ELR (cell line): ENCODE measurements at regions not wholly inside any gene's neighbourhood (a gene's known extent, or its start where the extent isn't known, plus 50 kb on each side); places are given as distances from the start of the nearest gene placed in this dataset.
"Not testable (repeated sequence)": the region's sequence is repeated elsewhere in the genome, so short reads cannot be mapped to it uniquely, and the experiment has no call there.

Experiments used
- DNase-seq: peaks from one replicate; pipeline ENCODE4 v3.0.0-alpha.2; 2015; ENCODE audit warnings: low read depth

GRCh38 chr2:118464546-118465265, 376.4 kb downstream of the INSIG2 start:
- DNase-seq: no peak

GRCh38 chr2:118464046-118464445, 375.8 kb downstream of the INSIG2 start:
- DNase-seq: no peak

- no peak for DNase-seq
These were observed 372.2 kb downstream of the INSIG2 start for GRCh38 chr2:118460425-118460824.

GRCh38 chr2:118459426-118459825, 371.2 kb downstream of the INSIG2 start:
- DNase-seq: no peak

- DNase-seq: no peak
These were observed 369.7 kb downstream of the INSIG2 start for GRCh38 chr2:118457951-118458350.

- no peak for DNase-seq
These were observed 361.1 kb downstream of the INSIG2 start for GRCh38 chr2:118449401-118449800.

- peak; percentile 1 for DNase-seq
These were observed 355.3 kb downstream of the INSIG2 start for GRCh38 chr2:118443596-118443995.

GRCh38 chr2:118442996-118443553, 354.8 kb downstream of the INSIG2 start:
- DNase-seq: no peak

GRCh38 chr2:118442046-118442445, 353.8 kb downstream of the INSIG2 start:
- DNase-seq: no peak

GRCh38 chr2:118440404-118441098, 352.3 kb downstream of the INSIG2 start:
- DNase-seq: no peak

GRCh38 chr2:118437501-118437900, 349.2 kb downstream of the INSIG2 start:
- no peak for DNase-seq

- DNase-seq: no peak
These were observed 343.7 kb downstream of the INSIG2 start for GRCh38 chr2:118431997-118432396.

- no peak for DNase-seq
These were observed 343.3 kb downstream of the INSIG2 start for GRCh38 chr2:118431586-118431985.

- DNase-seq: no peak
These were observed 342.9 kb downstream of the INSIG2 start for GRCh38 chr2:118431165-118431517.

- no peak for DNase-seq
These were observed 342.4 kb downstream of the INSIG2 start for GRCh38 chr2:118430510-118431164.

GRCh38 chr2:118425191-118425590, 336.9 kb downstream of the INSIG2 start:
- DNase-seq: no peak

- DNase-seq: no peak
These were observed 335.5 kb downstream of the INSIG2 start for GRCh38 chr2:118423776-118424175.

GRCh38 chr2:118421648-118422047, 333.4 kb downstream of the INSIG2 start:
- no peak for DNase-seq

GRCh38 chr2:118417406-118418120, 329.3 kb downstream of the INSIG2 start:
- no peak for DNase-seq

- not testable (repeated sequence) for DNase-seq
These were observed 326.9 kb downstream of the INSIG2 start for GRCh38 chr2:118415186-118415585.

- DNase-seq: no peak
These were observed 315.6 kb downstream of the INSIG2 start for GRCh38 chr2:118403658-118404451.
